WTC11 (cell line): ENCODE measurements at regions not wholly inside any gene's neighbourhood (a gene's known extent, or its start where the extent isn't known, plus 50 kb on each side); places are given as distances from the start of the nearest gene placed in this dataset.

Source experiments
- ATF1 ChIP-seq: sonication (generic); formaldehyde crosslinking; IDR thresholded peaks from 2 replicates; pipeline ENCODE4 v1.8.1; 2023; ENCODE audit warnings: mild to moderate bottlenecking, moderate library complexity, missing genetic modification reagents
- CTCF ChIP-seq: fragments of 200-600 bp; IDR thresholded peaks from 2 replicates; pipeline ENCODE4 v1.8.0; 2022; ENCODE audit warnings: antibody characterized with exemption
- ETV6 ChIP-seq: sonication (generic); formaldehyde crosslinking; IDR thresholded peaks from 2 replicates; pipeline ENCODE4 v1.8.1; 2022; ENCODE audit warnings: mild to moderate bottlenecking, missing genetic modification reagents
- JUN ChIP-seq: sonication (generic); formaldehyde crosslinking; IDR thresholded peaks from 2 replicates; pipeline ENCODE4 v1.8.0; 2023; ENCODE audit warnings: mild to moderate bottlenecking, missing genetic modification reagents
- MYBL2 ChIP-seq: sonication (generic); formaldehyde crosslinking; IDR thresholded peaks from 2 replicates; pipeline ENCODE4 v1.8.1; 2023; ENCODE audit warnings: mild to moderate bottlenecking, moderate library complexity, missing genetic modification reagents
- NR2C2 ChIP-seq: sonication (generic); formaldehyde crosslinking; IDR thresholded peaks from 2 replicates; pipeline ENCODE4 v1.8.0; 2022; ENCODE audit warnings: mild to moderate bottlenecking, missing genetic modification reagents
- PRDM15 ChIP-seq: sonication (generic); formaldehyde crosslinking; IDR thresholded peaks from 2 replicates; pipeline ENCODE4 v1.8.0; 2022; ENCODE audit warnings: missing genetic modification reagents
- RELA ChIP-seq: sonication (generic); formaldehyde crosslinking; IDR thresholded peaks from 2 replicates; pipeline ENCODE4 v1.8.1; 2022; ENCODE audit warnings: missing genetic modification reagents, mild to moderate bottlenecking, borderline replicate concordance
- ZNF263 ChIP-seq: sonication (generic); formaldehyde crosslinking; IDR thresholded peaks from 2 replicates; pipeline ENCODE4 v1.8.1; 2022; ENCODE audit warnings: low read depth, mild to moderate bottlenecking, moderate library complexity, missing genetic modification reagents
- ZNF396 ChIP-seq: fragments of 250-450 bp; sonication (Bioruptor Pico); IDR thresholded peaks from 2 replicates; pipeline ENCODE4 v1.8.0; 2021; ENCODE audit warnings: mild to moderate bottlenecking, moderate library complexity, borderline replicate concordance
- TF ChIP-seq, protein P1 (sequence below): sonication (generic); formaldehyde crosslinking; IDR thresholded peaks from 2 replicates; pipeline ENCODE4 v1.8.1; 2022; ENCODE audit warnings: low read depth, missing genetic modification reagents, borderline replicate concordance
- TF ChIP-seq, protein P2 (sequence below): sonication (generic); formaldehyde crosslinking; IDR thresholded peaks from 2 replicates; pipeline ENCODE4 v1.8.0; 2022; ENCODE audit warnings: mild to moderate bottlenecking, missing genetic modification reagents
- TF ChIP-seq, protein P3 (sequence below): sonication (generic); formaldehyde crosslinking; IDR thresholded peaks from 2 replicates; pipeline ENCODE4 v1.8.1; 2023; ENCODE audit warnings: mild to moderate bottlenecking, missing genetic modification reagents

DNA sequence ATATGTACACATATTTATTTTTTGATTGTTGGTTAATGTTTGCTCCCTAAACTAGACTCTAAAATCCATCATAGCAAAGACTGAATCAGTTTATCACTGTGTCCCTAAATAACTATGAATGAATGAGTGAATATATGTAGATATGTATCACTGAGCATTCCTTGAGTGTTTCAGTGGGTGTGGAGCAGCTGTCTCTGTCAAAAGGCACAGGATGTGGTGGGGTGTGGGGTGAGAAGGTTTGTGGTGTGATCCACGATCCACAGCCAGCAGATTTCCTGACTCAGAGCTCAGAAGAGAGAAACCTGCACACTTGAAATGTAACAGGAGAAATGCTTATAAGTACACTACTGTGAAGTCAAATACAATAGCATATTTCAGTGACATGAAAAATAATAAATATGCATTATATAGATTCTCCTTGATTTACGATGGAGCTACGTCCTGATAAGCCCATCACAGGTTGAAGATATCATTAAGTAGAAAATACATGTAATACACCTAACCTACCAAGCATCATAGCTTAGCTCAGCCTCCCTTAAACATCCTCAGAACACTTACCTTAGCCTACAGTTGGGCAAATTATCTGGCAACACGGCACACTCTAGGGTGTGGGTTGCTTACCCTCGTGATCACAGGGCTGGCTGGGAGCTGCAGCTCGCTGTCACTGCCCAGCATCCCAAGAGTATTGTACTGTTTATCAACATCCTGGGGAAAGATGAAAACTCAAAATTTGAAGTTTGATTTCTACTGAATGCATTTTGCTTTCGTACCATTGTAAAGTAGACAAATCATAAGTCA lies 287.0 kb downstream of the GAS1 start:
- TF ChIP-seq CTCF (no peak), RELA (CRISPR knock-in tag) (no peak), ZNF396 (CRISPR knock-in tag) (no peak), ATF1 (CRISPR knock-in tag) (no peak), MYBL2 (CRISPR knock-in tag) (no peak), ZNF263 (CRISPR knock-in tag) (no peak), PRDM15 (CRISPR knock-in tag) (no peak), NR2C2 (no peak), JUN (CRISPR knock-in tag) (no peak), ETV6 (CRISPR knock-in tag) (no peak)
- TF ChIP-seq, protein P1, sequence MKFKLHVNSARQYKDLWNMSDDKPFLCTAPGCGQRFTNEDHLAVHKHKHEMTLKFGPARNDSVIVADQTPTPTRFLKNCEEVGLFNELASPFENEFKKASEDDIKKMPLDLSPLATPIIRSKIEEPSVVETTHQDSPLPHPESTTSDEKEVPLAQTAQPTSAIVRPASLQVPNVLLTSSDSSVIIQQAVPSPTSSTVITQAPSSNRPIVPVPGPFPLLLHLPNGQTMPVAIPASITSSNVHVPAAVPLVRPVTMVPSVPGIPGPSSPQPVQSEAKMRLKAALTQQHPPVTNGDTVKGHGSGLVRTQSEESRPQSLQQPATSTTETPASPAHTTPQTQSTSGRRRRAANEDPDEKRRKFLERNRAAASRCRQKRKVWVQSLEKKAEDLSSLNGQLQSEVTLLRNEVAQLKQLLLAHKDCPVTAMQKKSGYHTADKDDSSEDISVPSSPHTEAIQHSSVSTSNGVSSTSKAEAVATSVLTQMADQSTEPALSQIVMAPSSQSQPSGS, result no peak
- TF ChIP-seq, protein P2, sequence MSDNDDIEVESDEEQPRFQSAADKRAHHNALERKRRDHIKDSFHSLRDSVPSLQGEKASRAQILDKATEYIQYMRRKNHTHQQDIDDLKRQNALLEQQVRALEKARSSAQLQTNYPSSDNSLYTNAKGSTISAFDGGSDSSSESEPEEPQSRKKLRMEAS (CRISPR knock-in tag), result no peak
- TF ChIP-seq, protein P3, sequence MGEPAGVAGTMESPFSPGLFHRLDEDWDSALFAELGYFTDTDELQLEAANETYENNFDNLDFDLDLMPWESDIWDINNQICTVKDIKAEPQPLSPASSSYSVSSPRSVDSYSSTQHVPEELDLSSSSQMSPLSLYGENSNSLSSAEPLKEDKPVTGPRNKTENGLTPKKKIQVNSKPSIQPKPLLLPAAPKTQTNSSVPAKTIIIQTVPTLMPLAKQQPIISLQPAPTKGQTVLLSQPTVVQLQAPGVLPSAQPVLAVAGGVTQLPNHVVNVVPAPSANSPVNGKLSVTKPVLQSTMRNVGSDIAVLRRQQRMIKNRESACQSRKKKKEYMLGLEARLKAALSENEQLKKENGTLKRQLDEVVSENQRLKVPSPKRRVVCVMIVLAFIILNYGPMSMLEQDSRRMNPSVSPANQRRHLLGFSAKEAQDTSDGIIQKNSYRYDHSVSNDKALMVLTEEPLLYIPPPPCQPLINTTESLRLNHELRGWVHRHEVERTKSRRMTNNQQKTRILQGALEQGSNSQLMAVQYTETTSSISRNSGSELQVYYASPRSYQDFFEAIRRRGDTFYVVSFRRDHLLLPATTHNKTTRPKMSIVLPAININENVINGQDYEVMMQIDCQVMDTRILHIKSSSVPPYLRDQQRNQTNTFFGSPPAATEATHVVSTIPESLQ (CRISPR knock-in tag), result no peak
